HepG2 (cell line): ENCODE measurements at regions not wholly inside any gene's neighbourhood (a gene's known extent, or its start where the extent isn't known, plus 50 kb on each side); places are given as distances from the start of the nearest gene placed in this dataset.

Experiments
- AKNA ChIP-seq: sonication (generic); formaldehyde crosslinking; IDR thresholded peaks from 2 replicates; pipeline ENCODE4 v1.4.0; 2020; ENCODE audit warnings: missing genetic modification reagents, borderline replicate concordance
- ATF7-NPFF ChIP-seq: sonication (generic); formaldehyde crosslinking; IDR thresholded peaks from 2 replicates; pipeline ENCODE4 v1.8.1; 2023; ENCODE audit warnings: mild to moderate bottlenecking, low read depth, missing genetic modification reagents, moderate library complexity
- DNMT1 ChIP-seq: sonication (generic); formaldehyde crosslinking; IDR thresholded peaks from 2 replicates; pipeline ENCODE4 v1.5.1; 2020; ENCODE audit warnings: mild to moderate bottlenecking, missing genetic modification reagents
- E2F5 ChIP-seq: sonication (generic); formaldehyde crosslinking; conservative IDR thresholded peaks from 2 replicates; pipeline ENCODE4 v1.4.0; 2020; ENCODE audit warnings: missing genetic modification reagents
- FOXP1 ChIP-seq, 2 experiments: fragments of 450-650 bp in 1 of 2; IDR thresholded peaks; 2 replicates each; pipeline ENCODE4 v1.6.1; 2017 to 2018; ENCODE audit warnings: antibody characterized with exemption in 1 of 2
- HHEX ChIP-seq: IDR thresholded peaks from 2 replicates; pipeline ENCODE4 v1.6.1; 2016; ENCODE audit warnings: control low read depth
- HNRNPK ChIP-seq: fragments of 200-400 bp; formaldehyde crosslinking; IDR thresholded peaks from 2 replicates; pipeline ENCODE4 v1.6.1; 2018; ENCODE audit warnings: low read length, low read depth, moderate library complexity, mild to moderate bottlenecking; ENCODE audit not compliant: poor library complexity, severe bottlenecking
- MED1 ChIP-seq: sonication (generic); formaldehyde crosslinking; IDR thresholded peaks from 2 replicates; pipeline ENCODE4 v1.4.0; 2020; ENCODE audit warnings: missing genetic modification reagents
- NFIB ChIP-seq: sonication (generic); formaldehyde crosslinking; IDR thresholded peaks from 2 replicates; pipeline ENCODE4 v1.9.0; 2021; ENCODE audit warnings: missing genetic modification reagents, mild to moderate bottlenecking, borderline replicate concordance
- PHF20 ChIP-seq: sonication (generic); formaldehyde crosslinking; IDR thresholded peaks from 2 replicates; pipeline ENCODE4 v1.5.0; 2020; ENCODE audit warnings: mild to moderate bottlenecking, missing genetic modification reagents
- RAD51 ChIP-seq: fragments of 450-650 bp; IDR thresholded peaks from 2 replicates; pipeline ENCODE4 v1.6.1; 2016; ENCODE audit warnings: borderline replicate concordance
- ZHX1 ChIP-seq: sonication (generic); formaldehyde crosslinking; IDR thresholded peaks from 2 replicates; pipeline ENCODE4 v1.8.1; 2022; ENCODE audit warnings: low read depth, mild to moderate bottlenecking, missing genetic modification reagents
- ZNF414 ChIP-seq: sonication (generic); formaldehyde crosslinking; IDR thresholded peaks from 2 replicates; pipeline ENCODE4 v1.5.0; 2020; ENCODE audit warnings: missing genetic modification reagents
- ZNF431 ChIP-seq: sonication (generic); formaldehyde crosslinking; IDR thresholded peaks from 2 replicates; pipeline ENCODE4 v1.9.0; 2022; ENCODE audit warnings: missing genetic modification reagents, low read depth, mild to moderate bottlenecking, borderline replicate concordance
- ZNF512B ChIP-seq: sonication (generic); formaldehyde crosslinking; IDR thresholded peaks from 2 replicates; pipeline ENCODE4 v1.5.1; 2020; ENCODE audit warnings: missing genetic modification reagents, mild to moderate bottlenecking, borderline replicate concordance
- ZNF549 ChIP-seq: sonication (generic); formaldehyde crosslinking; IDR thresholded peaks from 2 replicates; pipeline ENCODE4 v1.5.0; 2020; ENCODE audit warnings: missing genetic modification reagents
- ZNF644 ChIP-seq: IDR thresholded peaks from 2 replicates; pipeline ENCODE4 v1.6.1; 2016; ENCODE audit warnings: low read depth
- ZNF678 ChIP-seq: sonication (generic); formaldehyde crosslinking; IDR thresholded peaks from 2 replicates; pipeline ENCODE4 v1.4.0; 2020; ENCODE audit warnings: mild to moderate bottlenecking, missing genetic modification reagents
- ZNF776 ChIP-seq: sonication (generic); formaldehyde crosslinking; IDR thresholded peaks from 2 replicates; pipeline ENCODE4 v1.4.0; 2020; ENCODE audit warnings: mild to moderate bottlenecking, missing genetic modification reagents
- ZNF792 ChIP-seq: IDR thresholded peaks from 2 replicates; pipeline ENCODE4 v1.6.1; 2016

GRCh38 chr2:53104263-53104662 lies 663.3 kb upstream of the CHAC2 start (continued):
- TF ChIP-seq NFIB (CRISPR knock-in tag) = no peak
- no peak for TF ChIP-seq ZNF678
- no peak for TF ChIP-seq ZHX1
- TF ChIP-seq DNMT1 (CRISPR knock-in tag) = no peak
- TF ChIP-seq ZNF549 (CRISPR knock-in tag) = peak; percentile 99
- no peak for TF ChIP-seq E2F5
- TF ChIP-seq RAD51 = no peak
- no peak for TF ChIP-seq FOXP1 (IDR thresholded peaks at IDR 0.05)
- peak; percentile 75 for TF ChIP-seq FOXP1 (CRISPR knock-in tag; IDR thresholded peaks at IDR 0.05)
- no peak for TF ChIP-seq ZNF414 (CRISPR knock-in tag)
- no peak for TF ChIP-seq ZNF792 (CRISPR knock-in tag)
- TF ChIP-seq HHEX (CRISPR knock-in tag) = no peak
- no peak for TF ChIP-seq ATF7-NPFF
- TF ChIP-seq ZNF776 = no peak
- no peak for TF ChIP-seq HNRNPK
- no peak for TF ChIP-seq PHF20
- peak; percentile 79 for TF ChIP-seq ZNF644 (CRISPR knock-in tag)
- no peak for TF ChIP-seq ZNF512B (CRISPR knock-in tag)
- peak; percentile 41; the same call in 1 of the 2 replicates for TF ChIP-seq MED1 (CRISPR knock-in tag)
- no peak for TF ChIP-seq ZNF431 (CRISPR knock-in tag)
- no peak for TF ChIP-seq AKNA
